MM.1S (cell line): ENCODE measurements at regions not wholly inside any gene's neighbourhood (a gene's known extent, or its start where the extent isn't known, plus 50 kb on each side); places are given as distances from the start of the nearest gene placed in this dataset.

ENCODE experiments used
- EZH2 ChIP-seq: fragments of 300-600 bp; sonication (generic); optimal IDR thresholded peaks from 2 replicates; pipeline ENCODE3; 2017; ENCODE audit warnings: low read depth, mild to moderate bottlenecking, antibody characterized with exemption, low read length, mixed read lengths
- EZH2phosphoT487 ChIP-seq: fragments of 300-600 bp; sonication (generic); IDR thresholded peaks from 2 replicates; pipeline ENCODE4 v1.6.1; 2018; ENCODE audit warnings: antibody characterized with exemption, low read length
- TF ChIP-seq, protein P1 (sequence below): fragments of 300-600 bp; sonication (generic); IDR thresholded peaks from 2 replicates; pipeline ENCODE4 v1.5.1; 2016; ENCODE audit warnings: antibody characterized with exemption, low read length, mixed read lengths

DNA sequence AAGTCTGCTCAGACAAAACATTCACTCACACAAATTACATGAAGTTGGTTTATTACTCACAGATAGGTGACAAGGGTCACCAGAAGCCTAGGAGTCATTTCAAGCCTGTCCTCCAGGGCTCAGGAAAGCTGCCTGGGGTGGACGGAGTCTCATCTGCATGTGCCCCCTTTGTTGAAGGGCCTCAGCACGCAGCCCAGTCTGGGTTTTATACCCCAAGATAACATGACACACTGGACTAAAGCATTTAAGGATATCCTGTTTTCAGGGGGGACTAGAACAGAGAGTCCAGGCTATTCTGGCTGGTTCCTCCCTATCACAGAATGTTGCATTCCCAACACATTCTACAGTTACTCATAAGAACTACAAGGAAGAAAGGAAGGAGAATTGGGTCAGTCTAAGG, 164.7 kb downstream of the MREG start:
- TF ChIP-seq, protein P1, sequence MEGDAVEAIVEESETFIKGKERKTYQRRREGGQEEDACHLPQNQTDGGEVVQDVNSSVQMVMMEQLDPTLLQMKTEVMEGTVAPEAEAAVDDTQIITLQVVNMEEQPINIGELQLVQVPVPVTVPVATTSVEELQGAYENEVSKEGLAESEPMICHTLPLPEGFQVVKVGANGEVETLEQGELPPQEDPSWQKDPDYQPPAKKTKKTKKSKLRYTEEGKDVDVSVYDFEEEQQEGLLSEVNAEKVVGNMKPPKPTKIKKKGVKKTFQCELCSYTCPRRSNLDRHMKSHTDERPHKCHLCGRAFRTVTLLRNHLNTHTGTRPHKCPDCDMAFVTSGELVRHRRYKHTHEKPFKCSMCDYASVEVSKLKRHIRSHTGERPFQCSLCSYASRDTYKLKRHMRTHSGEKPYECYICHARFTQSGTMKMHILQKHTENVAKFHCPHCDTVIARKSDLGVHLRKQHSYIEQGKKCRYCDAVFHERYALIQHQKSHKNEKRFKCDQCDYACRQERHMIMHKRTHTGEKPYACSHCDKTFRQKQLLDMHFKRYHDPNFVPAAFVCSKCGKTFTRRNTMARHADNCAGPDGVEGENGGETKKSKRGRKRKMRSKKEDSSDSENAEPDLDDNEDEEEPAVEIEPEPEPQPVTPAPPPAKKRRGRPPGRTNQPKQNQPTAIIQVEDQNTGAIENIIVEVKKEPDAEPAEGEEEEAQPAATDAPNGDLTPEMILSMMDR = no peak
- TF ChIP-seq EZH2 = no peak
- no peak for TF ChIP-seq EZH2phosphoT487
